ENCODE measurements at regions not wholly inside any gene's neighbourhood (a gene's known extent, or its start where the extent isn't known, plus 50 kb on each side); places are given as distances from the start of the nearest gene placed in this dataset.

DNA sequence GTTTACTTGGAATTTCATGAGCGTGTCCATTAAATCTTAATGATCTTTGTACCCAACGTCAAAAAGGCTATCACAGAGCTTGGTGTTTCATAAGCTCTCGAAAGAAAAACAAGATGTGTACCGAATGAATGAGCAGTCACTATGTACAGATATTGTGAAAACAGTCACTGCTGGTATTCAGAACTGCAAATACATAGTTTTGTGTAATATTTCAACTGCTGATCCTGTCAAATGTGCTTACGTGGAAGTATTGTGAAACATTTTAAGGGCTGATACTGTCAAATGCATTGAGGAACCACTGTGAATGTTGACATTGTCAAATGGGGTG lies 184.2 kb upstream of the KLHL29 start:
- TF ChIP-seq, protein P1, sequence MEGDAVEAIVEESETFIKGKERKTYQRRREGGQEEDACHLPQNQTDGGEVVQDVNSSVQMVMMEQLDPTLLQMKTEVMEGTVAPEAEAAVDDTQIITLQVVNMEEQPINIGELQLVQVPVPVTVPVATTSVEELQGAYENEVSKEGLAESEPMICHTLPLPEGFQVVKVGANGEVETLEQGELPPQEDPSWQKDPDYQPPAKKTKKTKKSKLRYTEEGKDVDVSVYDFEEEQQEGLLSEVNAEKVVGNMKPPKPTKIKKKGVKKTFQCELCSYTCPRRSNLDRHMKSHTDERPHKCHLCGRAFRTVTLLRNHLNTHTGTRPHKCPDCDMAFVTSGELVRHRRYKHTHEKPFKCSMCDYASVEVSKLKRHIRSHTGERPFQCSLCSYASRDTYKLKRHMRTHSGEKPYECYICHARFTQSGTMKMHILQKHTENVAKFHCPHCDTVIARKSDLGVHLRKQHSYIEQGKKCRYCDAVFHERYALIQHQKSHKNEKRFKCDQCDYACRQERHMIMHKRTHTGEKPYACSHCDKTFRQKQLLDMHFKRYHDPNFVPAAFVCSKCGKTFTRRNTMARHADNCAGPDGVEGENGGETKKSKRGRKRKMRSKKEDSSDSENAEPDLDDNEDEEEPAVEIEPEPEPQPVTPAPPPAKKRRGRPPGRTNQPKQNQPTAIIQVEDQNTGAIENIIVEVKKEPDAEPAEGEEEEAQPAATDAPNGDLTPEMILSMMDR (IDR thresholded peaks at IDR 0.05), result no peak
- TF ChIP-seq, protein P2, sequence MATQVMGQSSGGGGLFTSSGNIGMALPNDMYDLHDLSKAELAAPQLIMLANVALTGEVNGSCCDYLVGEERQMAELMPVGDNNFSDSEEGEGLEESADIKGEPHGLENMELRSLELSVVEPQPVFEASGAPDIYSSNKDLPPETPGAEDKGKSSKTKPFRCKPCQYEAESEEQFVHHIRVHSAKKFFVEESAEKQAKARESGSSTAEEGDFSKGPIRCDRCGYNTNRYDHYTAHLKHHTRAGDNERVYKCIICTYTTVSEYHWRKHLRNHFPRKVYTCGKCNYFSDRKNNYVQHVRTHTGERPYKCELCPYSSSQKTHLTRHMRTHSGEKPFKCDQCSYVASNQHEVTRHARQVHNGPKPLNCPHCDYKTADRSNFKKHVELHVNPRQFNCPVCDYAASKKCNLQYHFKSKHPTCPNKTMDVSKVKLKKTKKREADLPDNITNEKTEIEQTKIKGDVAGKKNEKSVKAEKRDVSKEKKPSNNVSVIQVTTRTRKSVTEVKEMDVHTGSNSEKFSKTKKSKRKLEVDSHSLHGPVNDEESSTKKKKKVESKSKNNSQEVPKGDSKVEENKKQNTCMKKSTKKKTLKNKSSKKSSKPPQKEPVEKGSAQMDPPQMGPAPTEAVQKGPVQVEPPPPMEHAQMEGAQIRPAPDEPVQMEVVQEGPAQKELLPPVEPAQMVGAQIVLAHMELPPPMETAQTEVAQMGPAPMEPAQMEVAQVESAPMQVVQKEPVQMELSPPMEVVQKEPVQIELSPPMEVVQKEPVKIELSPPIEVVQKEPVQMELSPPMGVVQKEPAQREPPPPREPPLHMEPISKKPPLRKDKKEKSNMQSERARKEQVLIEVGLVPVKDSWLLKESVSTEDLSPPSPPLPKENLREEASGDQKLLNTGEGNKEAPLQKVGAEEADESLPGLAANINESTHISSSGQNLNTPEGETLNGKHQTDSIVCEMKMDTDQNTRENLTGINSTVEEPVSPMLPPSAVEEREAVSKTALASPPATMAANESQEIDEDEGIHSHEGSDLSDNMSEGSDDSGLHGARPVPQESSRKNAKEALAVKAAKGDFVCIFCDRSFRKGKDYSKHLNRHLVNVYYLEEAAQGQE (IDR thresholded peaks at IDR 0.05; ENCODE audit: insufficient read depth in 1 of 2, low read depth in 2 of 2, low read length in 1 of 2), result no peak
- TF ChIP-seq POLR2AphosphoS5 (IDR thresholded peaks at IDR 0.05; ENCODE audit: low read depth, low read length), result no peak

Measured in Panc1 (cell line).